Dermis blood vessel endothelial cell (primary cell): ENCODE measurements at regions not wholly inside any gene's neighbourhood (a gene's known extent, or its start where the extent isn't known, plus 50 kb on each side); places are given as distances from the start of the nearest gene placed in this dataset.

Experiments used
- DNase-seq: peaks from one replicate; pipeline ENCODE4 v3.0.0; 2010

DNA sequence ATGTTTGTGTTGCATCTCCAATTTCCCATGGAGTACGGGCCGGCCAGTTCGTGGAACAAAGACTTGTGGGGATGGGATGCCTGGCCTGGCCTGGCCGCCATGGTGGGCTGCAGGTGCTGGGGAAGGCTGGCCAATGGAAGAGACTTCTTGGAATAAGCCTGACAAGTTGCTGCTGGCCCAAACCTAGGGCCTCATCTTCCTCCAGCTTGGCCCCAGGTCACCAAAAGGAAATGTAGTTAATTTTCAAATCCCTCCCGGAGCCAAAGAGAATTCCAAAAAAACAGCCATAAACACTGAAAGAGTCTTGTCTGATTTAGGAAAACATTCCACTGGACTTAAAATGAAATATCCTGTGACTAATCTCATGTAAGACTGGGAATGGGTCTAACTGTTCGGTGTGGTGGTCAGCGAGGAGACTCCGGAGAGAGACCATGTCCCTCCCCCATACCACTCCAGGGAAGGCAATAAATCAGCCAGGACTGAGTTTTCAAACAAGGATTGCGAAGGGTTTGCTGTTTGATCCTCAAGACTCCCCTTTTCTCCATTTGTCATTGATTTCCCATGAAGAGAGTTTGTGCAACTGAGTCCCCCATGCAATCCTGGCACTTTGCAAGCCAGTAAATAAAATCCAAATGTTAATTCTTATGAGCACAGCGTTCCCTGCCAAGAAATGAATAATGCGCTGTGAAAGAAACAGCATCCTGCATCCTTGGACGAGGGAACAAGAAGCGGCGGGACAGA is 128.7 kb upstream of the HABP2 start:
- no peak for DNase-seq

DNA sequence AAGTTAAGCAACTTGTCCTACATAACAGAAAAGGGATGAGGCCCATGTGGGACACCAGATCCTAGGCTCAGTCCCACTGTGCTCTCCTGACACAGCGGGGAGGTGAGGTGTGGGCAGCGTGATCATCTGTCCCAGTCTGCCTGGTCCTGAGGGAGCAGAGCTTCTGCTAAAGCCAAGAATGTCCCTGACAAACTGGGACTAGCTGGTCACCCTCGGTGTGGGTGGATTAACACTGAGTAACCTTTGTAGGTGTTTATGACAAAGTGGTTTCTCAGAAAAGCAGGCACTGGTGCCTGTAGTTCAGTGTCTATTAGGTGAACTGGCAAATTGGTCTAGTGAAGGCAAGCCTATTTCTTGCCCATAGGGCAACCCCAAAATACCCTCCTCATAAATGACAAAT is 127.8 kb upstream of the HABP2 start:
- no peak for DNase-seq

DNA sequence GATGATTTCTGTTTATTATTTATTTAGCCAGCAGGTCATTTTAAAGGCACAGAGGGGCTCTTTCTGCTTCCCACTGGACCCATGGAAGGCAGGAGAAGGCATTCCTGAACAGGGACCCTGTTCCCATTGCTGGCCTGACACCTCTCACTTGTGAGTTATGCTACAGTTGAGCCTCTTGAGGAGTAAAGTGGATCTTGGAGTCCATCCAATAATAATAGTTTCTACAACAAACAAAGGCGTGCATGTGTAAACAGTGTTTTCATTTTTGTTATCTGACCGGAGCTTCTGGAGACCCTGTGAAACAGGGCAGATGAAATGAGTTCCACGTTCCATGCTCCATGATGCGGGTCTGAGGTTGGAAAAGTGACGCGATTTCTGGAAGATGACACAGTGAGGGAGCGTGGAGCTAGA is 127.3 kb upstream of the HABP2 start:
- peak; percentile 40 for DNase-seq

DNA sequence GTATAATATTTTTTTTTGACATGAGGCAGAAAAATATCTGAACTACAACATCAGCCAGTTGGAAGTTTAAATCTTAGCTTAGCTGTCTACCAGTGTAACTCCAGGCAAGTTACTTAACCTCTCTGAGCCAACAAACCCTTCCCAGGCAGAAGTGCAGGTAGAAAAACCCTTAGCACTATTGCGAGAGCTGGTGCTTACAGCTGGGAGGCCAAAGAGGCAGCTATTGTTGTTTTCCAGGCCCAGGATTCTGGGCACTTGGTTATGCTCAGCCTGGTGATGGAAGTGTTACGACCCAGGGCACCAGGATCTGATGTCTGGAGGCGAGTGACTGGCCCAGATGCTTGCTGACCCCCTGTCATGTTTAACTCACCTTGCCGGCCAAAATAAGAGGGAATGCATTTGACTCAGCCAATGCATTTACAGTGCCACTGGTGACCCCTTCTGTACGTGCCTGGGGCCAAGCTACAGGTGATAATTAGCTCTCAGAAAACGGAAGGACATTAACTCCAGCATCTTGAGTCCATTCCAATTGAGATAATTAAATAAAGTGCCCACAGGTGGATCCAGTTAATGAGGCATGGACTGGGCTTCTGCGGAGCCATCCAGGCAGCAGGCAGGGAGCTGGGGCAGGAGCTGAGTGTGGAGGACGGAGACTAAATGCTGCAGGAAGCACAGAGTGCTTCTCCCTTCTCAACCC is 126.5 kb upstream of the HABP2 start:
- DNase-seq = no peak

GRCh38 chr10:113427236-113427735 is 125.6 kb upstream of the HABP2 start:
- DNase-seq = no peak

- no peak for DNase-seq
These were observed 124.9 kb upstream of the HABP2 start for GRCh38 chr10:113427811-113428558.

DNA sequence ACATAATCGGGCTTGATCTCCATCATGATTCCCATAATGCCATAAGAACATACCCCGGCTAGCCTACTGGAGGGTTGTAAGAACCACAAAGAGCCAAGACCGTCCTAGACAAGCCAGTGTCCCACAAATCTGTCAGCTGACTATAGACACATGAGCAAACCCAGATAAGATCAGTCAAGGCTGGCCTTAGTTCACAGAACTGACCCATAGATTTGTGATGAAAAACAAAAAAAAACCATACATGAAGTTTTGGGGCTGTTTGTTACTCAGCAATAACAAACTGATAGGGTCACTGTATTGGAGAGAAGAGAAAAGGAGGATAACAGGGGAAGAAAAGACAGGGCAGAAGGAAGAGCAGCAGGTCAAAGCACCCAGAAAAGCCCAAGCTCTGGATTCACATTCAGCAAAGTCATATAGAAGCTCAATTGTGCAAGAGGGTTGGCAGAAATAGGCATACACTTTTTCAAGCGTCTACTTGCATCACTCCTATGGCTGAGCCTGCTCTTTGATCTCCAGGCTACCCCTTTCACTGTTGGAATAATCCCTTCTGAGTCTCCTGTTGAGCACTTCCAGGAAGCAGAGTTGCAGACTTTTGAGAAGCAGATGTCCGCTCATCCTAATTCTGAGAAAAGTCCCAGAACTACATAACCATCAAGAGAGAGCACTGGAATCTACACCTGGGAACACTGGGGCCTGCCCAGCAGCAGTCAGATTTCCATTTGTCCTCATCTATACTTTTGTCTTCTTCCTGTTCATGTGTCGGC is 122.0 kb upstream of the HABP2 start:
- no peak for DNase-seq

GRCh38 chr10:113431398-113432160 is 121.3 kb upstream of the HABP2 start:
- no peak for DNase-seq

GRCh38 chr10:113433711-113434110 is 119.1 kb upstream of the HABP2 start:
- no peak for DNase-seq

- no peak for DNase-seq
These were observed 118.5 kb upstream of the HABP2 start for GRCh38 chr10:113434315-113434714.

GRCh38 chr10:113434950-113435349 is 117.9 kb upstream of the HABP2 start:
- no peak for DNase-seq

GRCh38 chr10:113435881-113436280 is 117.0 kb upstream of the HABP2 start:
- no peak for DNase-seq

GRCh38 chr10:113436851-113437250 is 116.0 kb upstream of the HABP2 start:
- no peak for DNase-seq

GRCh38 chr10:113438652-113439051 is 114.2 kb upstream of the HABP2 start:
- DNase-seq = no peak

GRCh38 chr10:113441220-113441619 is 111.6 kb upstream of the HABP2 start:
- peak; percentile 8 for DNase-seq

- no peak for DNase-seq
These were observed 111.1 kb upstream of the HABP2 start for GRCh38 chr10:113441686-113442270.

- no peak for DNase-seq
These were observed 110.5 kb upstream of the HABP2 start for GRCh38 chr10:113442336-113442735.

DNA sequence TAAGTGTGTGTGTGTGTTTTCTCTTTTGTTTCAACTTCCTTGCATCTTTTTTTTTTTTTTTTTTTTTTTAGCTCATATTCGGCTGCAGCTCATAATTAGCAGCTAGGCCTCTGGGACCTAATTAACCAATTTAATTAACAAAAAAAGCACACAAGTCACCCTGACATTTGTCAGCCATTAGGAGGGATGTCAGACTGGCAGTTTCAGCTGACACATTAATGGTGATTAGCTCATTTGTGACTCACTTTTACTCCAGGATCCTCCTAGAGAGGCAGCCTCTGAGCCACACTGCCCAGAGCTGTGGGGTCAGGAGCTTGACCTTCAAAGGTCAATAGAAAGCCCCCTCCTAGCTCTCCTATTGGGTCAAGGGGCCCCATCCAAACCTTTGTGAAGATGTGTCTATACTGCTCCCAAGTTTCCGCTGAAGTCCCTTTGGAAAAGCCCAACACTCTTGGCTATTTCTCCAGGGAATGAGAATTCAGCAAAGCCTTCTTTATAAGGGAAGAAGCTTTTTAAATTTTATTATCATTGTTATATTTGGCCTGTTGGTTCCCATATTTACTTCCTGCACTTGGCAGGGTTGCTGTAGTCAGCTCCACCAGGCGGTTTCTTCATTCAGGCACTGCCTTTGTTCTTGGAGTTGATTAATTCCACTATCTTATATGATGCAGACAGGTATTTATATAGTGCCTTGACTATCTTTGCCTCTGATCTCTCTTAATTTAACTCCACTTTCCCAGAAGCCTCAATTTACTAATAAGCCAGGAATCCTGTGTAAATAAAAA is 109.5 kb upstream of the HABP2 start:
- DNase-seq = no peak

DNA sequence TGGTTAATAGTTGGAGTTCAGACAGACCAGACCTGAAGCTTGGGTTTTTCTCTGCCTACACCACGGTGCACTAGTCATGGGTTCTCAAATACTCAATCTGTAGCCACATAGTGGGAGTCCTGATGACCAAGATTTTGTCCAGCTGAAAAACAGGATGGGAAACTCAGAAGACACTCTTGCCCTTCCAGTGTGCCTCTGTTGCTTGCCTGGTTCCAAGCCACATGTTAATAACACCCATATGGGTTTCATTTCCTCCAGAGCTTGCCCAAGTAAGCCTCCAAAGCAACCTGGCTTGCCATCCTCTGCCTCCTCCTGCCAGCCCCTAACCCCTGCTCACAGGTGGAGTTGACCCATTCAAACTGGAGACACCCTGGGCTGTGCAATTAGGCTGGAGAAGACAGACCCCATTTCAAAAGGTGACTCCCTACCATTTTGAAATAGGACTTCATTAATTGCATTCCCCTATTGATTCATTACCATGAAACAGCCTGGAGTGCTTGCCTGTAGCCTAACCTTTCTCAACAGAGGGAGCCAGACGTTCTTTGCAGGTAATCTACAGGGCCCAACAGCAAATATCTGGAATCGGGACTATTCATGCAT is 108.0 kb upstream of the HABP2 start:
- DNase-seq = no peak

DNA sequence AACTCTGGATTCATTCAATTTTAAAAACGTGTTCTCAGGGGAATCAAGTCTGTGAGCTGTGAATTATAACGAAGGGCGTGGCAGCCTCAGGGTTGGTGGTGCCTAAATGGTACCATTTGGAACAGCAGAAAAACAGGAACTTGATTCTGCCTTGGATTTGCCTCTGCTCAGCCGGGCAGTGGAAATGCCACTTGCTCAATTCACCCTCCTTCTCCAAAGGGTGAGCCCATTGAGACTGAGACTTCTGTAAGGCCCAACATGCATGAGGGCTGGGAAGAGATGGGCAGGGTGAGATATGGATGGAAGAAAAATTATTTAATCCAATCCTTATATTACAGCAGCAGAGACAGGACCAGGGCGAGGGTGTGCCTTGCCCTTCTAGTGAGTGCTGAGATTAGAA is 107.1 kb upstream of the HABP2 start:
- DNase-seq = no peak
